ENCODE measurements at regions not wholly inside any gene's neighbourhood (a gene's known extent, or its start where the extent isn't known, plus 50 kb on each side); places are given as distances from the start of the nearest gene placed in this dataset.

GRCh38 chr4:178814908-178815307 lies 1372.7 kb upstream of the AGA start:
- no peak for DNase-seq

DNA sequence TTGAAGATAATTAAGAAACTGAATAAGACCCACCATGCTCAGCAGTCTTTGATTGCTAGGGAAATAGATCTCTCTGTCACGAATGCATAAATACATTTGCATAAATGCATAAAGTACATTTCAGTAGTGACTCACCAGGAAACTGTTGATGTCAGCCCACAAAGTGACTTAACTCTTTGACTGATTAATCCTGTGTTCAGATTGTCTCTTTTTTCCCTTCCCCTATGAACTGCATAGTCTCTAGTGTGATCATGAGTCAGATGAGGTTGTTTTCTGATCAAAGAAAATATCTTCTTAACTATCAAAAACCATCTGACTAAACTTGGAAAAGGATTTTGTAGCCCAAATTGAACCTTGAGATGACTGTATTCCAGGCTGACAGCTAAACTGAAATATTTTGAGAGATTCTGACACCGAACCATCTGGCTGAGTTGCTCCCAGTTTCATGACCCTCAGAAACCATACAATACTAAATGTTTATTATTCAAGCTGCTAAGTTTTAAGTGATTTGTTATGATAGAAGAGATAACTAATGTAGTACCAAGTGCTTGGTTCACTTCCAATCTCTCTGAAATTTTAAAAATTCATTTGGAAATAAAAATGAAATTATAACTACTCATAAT lies 1381.5 kb upstream of the AGA start:
- DNase-seq, result peak; percentile 67

GRCh38 chr4:178836865-178837264 lies 1394.6 kb upstream of the AGA start:
- no peak for DNase-seq

GRCh38 chr4:178838776-178839175 lies 1396.5 kb upstream of the AGA start:
- no peak for DNase-seq

DNA sequence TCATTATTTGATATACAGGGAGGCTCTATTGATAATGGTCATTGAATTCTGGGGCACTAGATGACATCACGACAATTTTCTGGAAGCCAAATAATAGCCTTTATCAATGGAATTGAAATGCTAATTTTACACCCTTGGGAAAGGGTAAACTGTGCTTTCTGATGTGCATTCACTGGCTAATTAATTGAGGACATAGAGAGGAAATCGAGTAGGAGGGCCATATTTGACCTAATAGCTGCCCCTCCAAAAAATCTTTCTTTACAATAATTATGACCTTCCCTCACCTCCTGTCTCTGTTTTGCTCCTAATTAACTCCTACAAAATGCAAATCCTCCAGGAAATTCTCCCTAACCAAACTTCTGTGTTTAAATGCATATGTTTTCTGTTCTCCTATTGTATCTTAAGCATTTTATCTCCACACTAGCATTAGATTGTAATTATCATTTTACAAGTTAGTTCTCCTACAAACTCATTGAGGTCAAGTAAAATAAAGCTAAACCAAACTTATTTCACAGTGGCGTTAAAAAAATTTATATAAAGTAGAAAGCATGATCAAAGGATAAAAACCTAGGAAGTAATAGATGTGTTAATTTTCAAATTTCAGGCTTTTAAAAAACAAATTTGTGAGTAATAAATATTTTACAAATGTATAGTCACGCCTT lies 1414.0 kb upstream of the AGA start:
- no peak for DNase-seq

DNA sequence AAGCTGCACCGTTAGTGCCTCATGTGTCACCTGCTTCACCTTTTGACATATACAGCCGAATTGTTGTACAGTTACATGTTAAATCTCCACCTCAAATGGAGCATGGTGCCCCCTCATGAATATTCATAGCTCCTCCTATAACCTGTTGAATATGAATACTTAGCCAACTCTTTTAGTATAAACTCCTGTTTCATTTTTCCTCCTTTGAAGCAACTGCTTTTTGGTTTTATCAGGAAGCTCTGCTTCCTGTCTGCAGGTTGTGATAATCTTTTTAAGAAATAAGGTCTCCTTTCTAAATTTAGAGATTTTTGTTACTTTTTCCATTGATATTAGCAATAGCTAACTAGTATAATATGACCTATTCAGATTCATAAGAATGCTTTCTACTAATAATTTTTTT lies 1429.2 kb upstream of the AGA start:
- no peak for DNase-seq

DNA sequence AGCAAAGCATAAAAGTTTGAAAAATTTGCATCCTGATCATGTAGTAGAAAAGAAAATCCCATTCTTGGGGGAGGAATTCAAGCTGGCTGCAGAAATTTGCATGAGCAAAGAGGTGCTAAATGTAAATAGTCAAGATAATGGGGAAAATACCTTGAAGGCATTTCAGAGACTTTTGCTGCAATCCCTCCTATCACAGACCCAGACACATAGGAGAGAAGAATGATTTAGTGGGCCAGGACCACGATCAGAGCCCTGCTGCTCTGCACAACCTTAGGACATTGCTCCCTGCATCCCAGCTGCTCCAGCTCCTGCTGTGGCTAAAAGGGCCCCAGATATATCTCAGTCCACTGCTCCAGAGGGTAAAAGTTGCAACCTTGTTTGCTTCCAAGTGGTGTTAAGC lies 1439.7 kb upstream of the AGA start:
- no peak for DNase-seq

- DNase-seq, result no peak
Observed at GRCh38 chr4:178894126-178894525, 1451.9 kb upstream of the AGA start.

GRCh38 chr4:178899084-178899483 lies 1456.8 kb upstream of the AGA start:
- no peak for DNase-seq

GRCh38 chr4:178917756-178918155 lies 1475.5 kb upstream of the AGA start:
- DNase-seq, result no peak

- no peak for DNase-seq
Observed at GRCh38 chr4:178937130-178937529, 1494.9 kb upstream of the AGA start.

GRCh38 chr4:178941975-178942374 lies 1499.7 kb upstream of the AGA start:
- no peak for DNase-seq

GRCh38 chr4:178953447-178954120 lies 1511.3 kb upstream of the AGA start:
- no peak for DNase-seq

- no peak for DNase-seq
Observed at GRCh38 chr4:178955614-178956013, 1513.4 kb upstream of the AGA start.

DNA sequence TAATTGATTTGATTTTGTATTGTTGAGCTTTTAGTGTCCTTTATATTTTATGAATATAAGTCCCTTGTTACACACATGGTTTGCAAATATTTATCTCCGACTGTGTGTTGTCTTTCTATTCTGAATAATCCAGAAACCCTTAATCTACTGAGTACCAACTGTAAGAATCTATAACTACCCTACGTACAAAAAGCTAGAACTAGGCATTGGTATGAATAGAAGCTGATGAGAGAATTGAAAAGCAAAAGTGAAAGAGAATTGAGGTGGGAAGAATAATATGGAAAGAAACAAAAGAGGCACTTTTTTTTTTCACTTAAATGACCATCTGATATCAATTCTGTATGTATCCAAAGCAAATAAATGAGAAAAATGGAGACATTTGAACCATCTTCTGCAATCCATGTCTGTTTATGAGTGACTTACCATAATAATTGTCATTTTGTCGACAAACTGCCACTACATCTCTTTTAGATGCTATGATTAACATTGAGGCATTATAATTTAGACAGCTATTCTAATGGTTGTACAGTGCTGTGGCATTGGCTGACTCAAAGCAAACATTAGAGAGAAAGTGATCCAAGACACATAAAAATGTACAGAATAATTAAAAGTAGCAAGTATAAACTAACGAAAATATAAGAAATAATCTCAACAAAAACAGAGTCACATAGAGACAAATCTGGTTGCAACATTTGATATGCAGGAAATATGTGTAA lies 1516.6 kb upstream of the AGA start:
- DNase-seq, result no peak

GRCh38 chr4:178963446-178964045 lies 1521.3 kb upstream of the AGA start:
- no peak for DNase-seq

GRCh38 chr4:178966644-178967043 lies 1524.4 kb upstream of the AGA start:
- no peak for DNase-seq

DNA sequence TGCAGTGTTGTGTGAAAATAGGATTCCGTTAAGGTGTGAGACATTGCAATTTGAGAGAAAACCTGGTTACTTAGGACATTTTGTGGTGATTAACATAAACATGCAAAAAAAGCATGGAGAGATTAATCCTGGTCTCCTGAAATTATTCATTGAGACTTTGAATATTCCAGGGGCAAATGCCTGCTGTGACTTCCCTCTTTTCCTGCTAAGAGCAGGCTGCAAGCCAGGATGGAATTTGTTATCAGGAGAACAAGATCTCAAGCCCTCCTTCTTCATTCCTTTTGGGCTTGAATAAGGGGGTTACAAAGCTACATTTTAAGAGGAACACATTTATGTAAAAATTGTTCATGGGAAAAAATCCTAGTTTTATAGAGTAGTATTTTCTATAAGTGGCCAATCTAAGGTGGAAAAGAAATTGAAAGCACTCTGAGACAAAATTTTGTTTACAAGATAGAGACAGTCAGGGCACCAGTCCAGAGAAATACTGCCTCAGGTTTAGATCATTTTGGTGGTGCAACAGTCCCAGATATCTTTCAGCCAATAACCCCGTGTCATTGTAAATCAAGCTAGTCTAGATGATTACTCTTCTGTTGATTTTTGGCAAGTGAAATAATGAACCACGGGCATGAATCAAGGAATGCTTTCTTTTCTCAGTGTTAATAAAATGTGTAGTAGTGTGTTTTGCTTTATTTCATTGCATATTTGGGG lies 1528.3 kb upstream of the AGA start:
- peak; percentile 1 for DNase-seq

GRCh38 chr4:178976861-178977260 lies 1534.6 kb upstream of the AGA start:
- no peak for DNase-seq

DNA sequence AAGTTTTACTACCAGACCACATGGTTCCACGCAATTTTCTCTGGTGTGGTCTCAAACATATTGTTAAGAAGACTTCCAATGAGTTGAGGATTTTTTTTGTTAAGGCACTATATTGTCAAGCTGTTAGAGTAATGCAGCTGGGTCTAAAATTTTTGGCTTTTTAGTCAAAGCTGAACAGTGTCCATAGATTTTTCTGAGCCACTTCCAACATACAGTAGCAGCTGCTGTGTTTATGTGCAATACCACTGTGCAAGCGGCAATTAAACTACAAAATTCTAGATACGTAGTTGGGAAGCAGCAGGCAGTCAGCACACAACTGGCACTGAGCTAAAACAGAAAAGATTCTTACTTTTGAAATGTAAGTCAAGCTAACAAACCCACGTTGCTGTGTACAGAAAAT lies 1551.1 kb upstream of the AGA start:
- no peak for DNase-seq

- DNase-seq, result no peak
Observed at GRCh38 chr4:179001918-179002317, 1559.7 kb upstream of the AGA start.

GRCh38 chr4:179007755-179008154 lies 1565.5 kb upstream of the AGA start:
- no peak for DNase-seq
